ENCODE measurements at regions not wholly inside any gene's neighbourhood (a gene's known extent, or its start where the extent isn't known, plus 50 kb on each side); places are given as distances from the start of the nearest gene placed in this dataset.
"Not testable (repeated sequence)": the region's sequence is repeated elsewhere in the genome, so short reads cannot be mapped to it uniquely, and the experiment has no call there.

GRCh38 chr12:33054371-33054770, 157.8 kb upstream of the PKP2 start:
- no peaks in the 10 kb centered on the region for H3K36me3 ChIP-seq
- no peaks in the 10 kb centered on the region for H3K9me3 ChIP-seq
- WGBS: 58% methylated on average over 3 of the region's 3 CpGs
- DNase-seq (ENCODE audit: low spot score): no peak
- H3K27ac ChIP-seq: no peak overlapping the region
- intact Hi-C loops (cut with DNase I): no loop called here
- TF ChIP-seq POLR2AphosphoS5 (IDR thresholded peaks at IDR 0.05) (no peak), POLR2A (IDR thresholded peaks at IDR 0.05) (no peak), CTCF (IDR thresholded peaks at IDR 0.05) (no peak)
- H3K4me3 ChIP-seq: no peak overlapping the region
- H3K27me3 ChIP-seq (replicated peaks; ENCODE audit: insufficient read depth): no peaks in the 10 kb centered on the region
- H3K4me1 ChIP-seq (replicated peaks): no peaks in the 10 kb centered on the region

- no peaks in the 10 kb centered on the region for H3K4me1 ChIP-seq (replicated peaks)
- no peaks in the 10 kb centered on the region for H3K9me3 ChIP-seq
- no peak overlapping the region for H3K27ac ChIP-seq
- TF ChIP-seq POLR2A (IDR thresholded peaks at IDR 0.05) (no peak), POLR2AphosphoS5 (IDR thresholded peaks at IDR 0.05) (no peak), CTCF (IDR thresholded peaks at IDR 0.05) (no peak)
- H3K36me3 ChIP-seq: no peaks in the 10 kb centered on the region
- H3K27me3 ChIP-seq (replicated peaks; ENCODE audit: insufficient read depth): no peaks in the 10 kb centered on the region
- DNase-seq (ENCODE audit: low spot score): no peak
- WGBS: 95% methylated on average over 37 of the region's 41 CpGs
- no peak overlapping the region for H3K4me3 ChIP-seq
- intact Hi-C loops (cut with DNase I): no loop called here
These were observed 155.8 kb upstream of the PKP2 start for GRCh38 chr12:33052141-33053051.

GRCh38 chr12:33047666-33048065, 151.1 kb upstream of the PKP2 start:
- Histone ChIP-seq H3K4me1 (replicated peaks) (no peaks in the 10 kb centered on the region), H3K36me3 (no peaks in the 10 kb centered on the region), H3K27me3 (replicated peaks; ENCODE audit: insufficient read depth) (no peaks in the 10 kb centered on the region), H3K4me3 (no peak overlapping the region), H3K27ac (no peak overlapping the region), H3K9me3 (no peaks in the 10 kb centered on the region)
- 71% methylated on average over 4 of the region's 4 CpGs for WGBS
- no peak for DNase-seq (ENCODE audit: low spot score)
- intact Hi-C loops (cut with DNase I): no loop called here
- TF ChIP-seq CTCF (IDR thresholded peaks at IDR 0.05) (no peak), POLR2AphosphoS5 (IDR thresholded peaks at IDR 0.05) (no peak), POLR2A (IDR thresholded peaks at IDR 0.05) (no peak)

- WGBS: 39% methylated on average over 3 of the region's 3 CpGs
- no peak overlapping the region for H3K4me3 ChIP-seq
- H3K9me3 ChIP-seq: no peaks in the 10 kb centered on the region
- H3K27ac ChIP-seq: no peak overlapping the region
- DNase-seq (ENCODE audit: low spot score): no peak
- no peak for TF ChIP-seq POLR2A (IDR thresholded peaks at IDR 0.05)
- no peak for TF ChIP-seq POLR2AphosphoS5 (IDR thresholded peaks at IDR 0.05)
- TF ChIP-seq CTCF (IDR thresholded peaks at IDR 0.05): no peak
- intact Hi-C loops (cut with DNase I): no loop called here
- no peaks in the 10 kb centered on the region for H3K36me3 ChIP-seq
- H3K27me3 ChIP-seq (replicated peaks; ENCODE audit: insufficient read depth): no peaks in the 10 kb centered on the region
- H3K4me1 ChIP-seq (replicated peaks): no peaks in the 10 kb centered on the region
These were observed 147.9 kb upstream of the PKP2 start for GRCh38 chr12:33044447-33044846.

- no peaks in the 10 kb centered on the region for H3K27me3 ChIP-seq (replicated peaks; ENCODE audit: insufficient read depth)
- intact Hi-C loops (cut with DNase I): no loop called here
- 74% methylated on average over 3 of the region's 3 CpGs for WGBS
- H3K36me3 ChIP-seq: no peaks in the 10 kb centered on the region
- no peak for DNase-seq (ENCODE audit: low spot score)
- no peaks in the 10 kb centered on the region for H3K4me1 ChIP-seq (replicated peaks)
- H3K4me3 ChIP-seq: no peak overlapping the region
- TF ChIP-seq CTCF (IDR thresholded peaks at IDR 0.05) (no peak), POLR2AphosphoS5 (IDR thresholded peaks at IDR 0.05) (no peak), POLR2A (IDR thresholded peaks at IDR 0.05) (no peak)
- no peak overlapping the region for H3K27ac ChIP-seq
- H3K9me3 ChIP-seq: no peaks in the 10 kb centered on the region
These were observed 145.0 kb upstream of the PKP2 start for GRCh38 chr12:33041562-33041961.

- DNase-seq (ENCODE audit: low spot score); H3K9me3 ChIP-seq; H3K36me3 ChIP-seq; H3K4me1 ChIP-seq (replicated peaks); H3K4me3 ChIP-seq; intact Hi-C loops (cut with DNase I); H3K27ac ChIP-seq; H3K27me3 ChIP-seq (replicated peaks; ENCODE audit: insufficient read depth): not testable (repeated sequence)
- 98% methylated on average over 11 of the region's 19 CpGs for WGBS
These were observed 137.4 kb upstream of the PKP2 start for GRCh38 chr12:33033999-33034398.

Measured in prostate gland (tissue), 2 donors.